ENCODE measurements at regions not wholly inside any gene's neighbourhood (a gene's known extent, or its start where the extent isn't known, plus 50 kb on each side); places are given as distances from the start of the nearest gene placed in this dataset.

DNA sequence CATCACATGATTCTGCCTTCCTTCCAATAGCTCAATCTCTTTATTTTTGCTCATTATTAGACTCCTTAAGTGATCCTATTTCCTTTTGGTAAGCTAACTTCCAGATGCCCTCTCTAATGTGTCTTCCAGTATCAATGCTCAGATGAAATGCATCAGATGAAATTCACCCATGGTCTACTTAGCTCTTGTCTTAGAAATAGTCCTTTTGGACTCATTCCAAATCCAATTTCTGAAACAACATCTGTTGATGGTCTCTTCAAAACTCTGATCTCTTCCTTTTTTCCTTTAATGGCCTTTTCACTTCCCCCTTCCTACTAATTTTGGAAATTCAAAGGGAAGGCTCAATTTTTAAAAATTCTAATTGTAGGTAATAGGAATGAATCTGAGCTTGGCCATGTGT, 81.1 kb upstream of the GREM2 start:
- intact Hi-C loops (cut with micrococcal nuclease), result loop anchor here in 1 of 2 donors (2.0 to 5.0 kb wide), 2 partner anchors 84 to 666 kb away; no protein-coding TSS in a partner anchor
- H3K4me1 Mint-ChIP-seq, result peaks cover 0 to 5% (median under 1%) of the 10 kb centered on the region in 7 donors
- Histone ChIP-seq H3K36me3 (ENCODE audit: control insufficient read depth in 2 of 3, insufficient read depth in 3 of 3, low read length in 3 of 3) (no peaks in the 10 kb centered on the region), H3K4me3 (ENCODE audit: low read length) (no peak overlapping the region), H3K4me1 (ENCODE audit: control insufficient read depth in 2 of 2, insufficient read depth in 2 of 2, low read length in 2 of 2) (no peaks in the 10 kb centered on the region), H3K27ac (ENCODE audit: low read depth, low read length) (no peak overlapping the region), H3K27me3 (ENCODE audit: control insufficient read depth in 2 of 2, insufficient read depth in 2 of 2, low read length in 2 of 2) (no peaks in the 10 kb centered on the region), H3K9me3 (ENCODE audit: control insufficient read depth in 2 of 3, low read length in 3 of 3) (no peaks in the 10 kb centered on the region)
- no peaks in the 10 kb centered on the region for H3K36me3 Mint-ChIP-seq
- H3K9me3 Mint-ChIP-seq, result peaks cover 0 to 1% (median 0%) of the 10 kb centered on the region in 11 donors
- no peak overlapping the region for H3K27ac Mint-ChIP-seq
- POLR2A ChIA-PET, result no interaction called here
- no peak overlapping the region for H3K4me3 Mint-ChIP-seq
- DNase-seq, result no peak
- H3K27me3 Mint-ChIP-seq, result peaks cover 0 to 4% (median 4%) of the 10 kb centered on the region in 5 donors
- ATAC-seq, result no peak
- CTCF ChIA-PET, result no interaction called here

DNA sequence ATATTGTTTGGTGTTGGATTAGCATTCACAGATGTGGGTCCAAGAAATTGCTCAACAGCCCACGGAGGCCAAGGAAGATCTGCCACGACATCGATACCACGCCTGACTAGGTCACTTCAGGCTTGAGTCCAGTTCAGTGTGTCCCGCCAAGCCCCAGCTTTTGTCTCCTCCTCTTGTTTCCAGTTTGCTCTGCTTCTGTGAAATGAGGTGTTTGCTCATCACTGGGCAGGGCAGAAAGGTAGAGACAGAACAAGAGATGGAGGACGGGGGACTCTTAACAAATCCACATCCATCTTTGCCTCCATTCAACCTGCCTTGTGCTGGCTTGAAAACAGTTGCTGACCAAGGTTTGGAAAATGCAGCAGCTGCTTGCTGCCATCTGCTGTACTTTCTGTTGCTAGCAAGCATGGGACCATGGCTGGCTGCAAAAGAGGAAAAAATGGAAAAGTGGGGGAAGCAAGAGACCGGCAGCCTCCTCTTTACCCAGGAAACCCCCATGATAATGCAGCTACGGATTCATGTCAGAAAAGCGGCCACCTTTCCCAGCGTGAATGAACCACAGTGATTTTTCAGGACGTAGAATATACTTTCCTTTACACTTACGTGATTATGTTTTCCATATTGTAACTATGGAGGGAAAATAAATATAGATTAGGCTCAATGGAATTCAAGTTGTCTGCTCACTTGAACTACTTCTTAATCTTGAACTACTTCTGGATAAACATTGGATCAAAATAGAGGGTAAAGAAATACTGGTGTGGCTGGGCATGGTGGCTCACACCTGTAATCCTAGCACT, 80.2 kb upstream of the GREM2 start:
- peaks cover 4 to 13% (median 9%) of the 10 kb centered on the region in 7 donors for H3K4me1 Mint-ChIP-seq
- H3K27ac ChIP-seq (ENCODE audit: low read depth, low read length), result no peak overlapping the region
- H3K27me3 Mint-ChIP-seq, result peaks cover 0 to 4% (median 4%) of the 10 kb centered on the region in 5 donors
- no peaks in the 10 kb centered on the region for H3K27me3 ChIP-seq (ENCODE audit: control insufficient read depth in 2 of 2, insufficient read depth in 2 of 2, low read length in 2 of 2)
- DNase-seq (no peak), ATAC-seq (peak; percentile 40)
- POLR2A ChIA-PET, result interaction anchor here (0.5 kb wide), 1 partner anchor 227 kb away, joined by 4 read pairs; no protein-coding TSS in a partner anchor
- H3K9me3 Mint-ChIP-seq, result peaks cover 0 to 1% (median 0%) of the 10 kb centered on the region in 11 donors
- H3K9me3 ChIP-seq (ENCODE audit: control insufficient read depth in 2 of 3, low read length in 3 of 3), result no peaks in the 10 kb centered on the region
- no peak overlapping the region for H3K27ac Mint-ChIP-seq
- CTCF ChIA-PET, result interaction anchor here (0.9 kb wide), 1 partner anchor 237 kb away, joined by 7 read pairs; no protein-coding TSS in a partner anchor
- no peaks in the 10 kb centered on the region for H3K4me1 ChIP-seq (ENCODE audit: control insufficient read depth in 2 of 2, insufficient read depth in 2 of 2, low read length in 2 of 2)
- no peak overlapping the region for H3K4me3 Mint-ChIP-seq
- intact Hi-C loops (cut with micrococcal nuclease), result loop anchor here (1.0 to 5.0 kb wide), 3 partner anchors 83 to 665 kb away; no protein-coding TSS in a partner anchor
- no peak overlapping the region for H3K4me3 ChIP-seq (ENCODE audit: low read length)
- no peaks in the 10 kb centered on the region for H3K36me3 ChIP-seq (ENCODE audit: control insufficient read depth in 2 of 3, insufficient read depth in 3 of 3, low read length in 3 of 3)
- H3K36me3 Mint-ChIP-seq, result no peaks in the 10 kb centered on the region

DNA sequence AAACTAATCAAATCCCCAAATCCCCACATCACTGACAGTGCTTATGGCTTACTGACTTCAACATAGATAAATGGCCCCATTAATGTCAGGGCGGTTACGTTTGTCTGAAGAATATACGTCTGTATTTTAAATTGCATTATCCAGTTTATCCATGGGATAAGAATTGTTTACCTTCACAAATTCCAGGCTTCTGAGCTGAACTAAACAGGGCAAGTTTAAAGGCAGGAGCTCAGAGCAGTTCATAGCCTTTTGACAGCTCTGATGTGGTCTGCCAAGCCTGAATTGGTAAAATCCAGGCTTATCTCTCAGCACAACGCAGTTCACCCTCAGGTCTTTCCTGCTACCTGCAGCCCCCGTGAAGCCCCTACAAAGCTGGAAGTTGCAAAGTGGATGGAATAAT, 79.5 kb upstream of the GREM2 start:
- no peaks in the 10 kb centered on the region for H3K27me3 ChIP-seq (ENCODE audit: control insufficient read depth in 2 of 2, insufficient read depth in 2 of 2, low read length in 2 of 2)
- H3K4me3 ChIP-seq (ENCODE audit: low read length), result no peak overlapping the region
- no peak overlapping the region for H3K27ac ChIP-seq (ENCODE audit: low read depth, low read length)
- DNase-seq (no peak), ATAC-seq (no peak)
- H3K9me3 Mint-ChIP-seq, result peaks cover 0 to 1% (median 0%) of the 10 kb centered on the region in 11 donors
- H3K9me3 ChIP-seq (ENCODE audit: control insufficient read depth in 2 of 3, low read length in 3 of 3), result no peaks in the 10 kb centered on the region
- intact Hi-C loops (cut with micrococcal nuclease), result loop anchor here in 1 of 2 donors (5.0 kb wide), 1 partner anchor 664 kb away; no protein-coding TSS in a partner anchor
- ChIA-PET CTCF (interaction anchor here (0.9 kb wide), 2 partner anchors 234 to 236 kb away, joined by 4 to 7 read pairs; no protein-coding TSS in a partner anchor), POLR2A (interaction anchor here (0.5 kb wide), 1 partner anchor 226 kb away, joined by 4 read pairs; no protein-coding TSS in a partner anchor)
- no peaks in the 10 kb centered on the region for H3K36me3 ChIP-seq (ENCODE audit: control insufficient read depth in 2 of 3, insufficient read depth in 3 of 3, low read length in 3 of 3)
- H3K4me3 Mint-ChIP-seq, result no peak overlapping the region
- peaks cover 0 to 4% (median 4%) of the 10 kb centered on the region in 5 donors for H3K27me3 Mint-ChIP-seq
- no peak overlapping the region for H3K27ac Mint-ChIP-seq
- H3K4me1 Mint-ChIP-seq, result peaks cover 4 to 13% (median 9%) of the 10 kb centered on the region in 7 donors
- H3K36me3 Mint-ChIP-seq, result no peaks in the 10 kb centered on the region
- no peaks in the 10 kb centered on the region for H3K4me1 ChIP-seq (ENCODE audit: control insufficient read depth in 2 of 2, insufficient read depth in 2 of 2, low read length in 2 of 2)

DNA sequence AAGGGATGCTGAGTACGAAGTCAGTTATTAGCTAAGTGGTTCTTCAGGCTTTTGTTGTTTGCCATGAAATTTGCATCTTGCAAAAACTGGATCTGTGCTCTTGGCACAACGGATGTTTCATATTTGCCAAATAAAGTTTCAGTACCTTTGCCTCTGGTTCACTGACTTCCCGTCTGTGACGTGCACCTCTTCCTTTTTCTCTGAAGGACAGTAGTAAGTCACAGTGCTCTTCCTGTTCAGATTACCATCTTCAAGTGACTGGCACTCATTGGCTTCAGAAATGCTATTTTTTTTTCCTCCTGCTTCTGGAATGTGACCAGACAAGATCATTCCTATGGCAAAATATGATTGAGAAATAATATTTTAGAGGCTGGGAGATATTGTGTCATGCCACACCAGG, 75.9 kb upstream of the GREM2 start:
- H3K9me3 ChIP-seq (ENCODE audit: control insufficient read depth in 2 of 3, low read length in 3 of 3), result no peaks in the 10 kb centered on the region
- H3K4me3 Mint-ChIP-seq, result peak overlapping the region in 5 of 10 donors; percentile 12 to 50 (median 23)
- no peaks in the 10 kb centered on the region for H3K36me3 ChIP-seq (ENCODE audit: control insufficient read depth in 2 of 3, insufficient read depth in 3 of 3, low read length in 3 of 3)
- peaks cover 0 to 2% (median 0%) of the 10 kb centered on the region in 11 donors for H3K9me3 Mint-ChIP-seq
- DNase-seq, result peak in 5 of 9 donors; percentile 3 to 20 (median 10)
- peaks cover 2 to 13% (median 9%) of the 10 kb centered on the region in 7 donors for H3K4me1 Mint-ChIP-seq
- no peaks in the 10 kb centered on the region for H3K36me3 Mint-ChIP-seq
- ChIA-PET CTCF (no interaction called here), POLR2A (interaction anchor here (0.6 kb wide), 1 partner anchor 215 kb away, joined by 3 read pairs; no protein-coding TSS in a partner anchor)
- no peak overlapping the region for H3K4me3 ChIP-seq (ENCODE audit: low read length)
- H3K27me3 Mint-ChIP-seq, result peaks cover 0 to 4% (median 0%) of the 10 kb centered on the region in 5 donors
- H3K27ac Mint-ChIP-seq, result peak overlapping the region in 8 of 9 donors; percentile 42 to 89 (median 71)
- no peaks in the 10 kb centered on the region for H3K27me3 ChIP-seq (ENCODE audit: control insufficient read depth in 2 of 2, insufficient read depth in 2 of 2, low read length in 2 of 2)
- intact Hi-C loops (cut with micrococcal nuclease), result loop anchor here in 1 of 2 donors (10.0 kb wide), 1 partner anchor 73 kb away; the partner anchor contains the start of gene GREM2
- ATAC-seq, result peak; percentile 63
- no peak overlapping the region for H3K27ac ChIP-seq (ENCODE audit: low read depth, low read length)
- H3K4me1 ChIP-seq (ENCODE audit: control insufficient read depth in 2 of 2, insufficient read depth in 2 of 2, low read length in 2 of 2), result no peaks in the 10 kb centered on the region

DNA sequence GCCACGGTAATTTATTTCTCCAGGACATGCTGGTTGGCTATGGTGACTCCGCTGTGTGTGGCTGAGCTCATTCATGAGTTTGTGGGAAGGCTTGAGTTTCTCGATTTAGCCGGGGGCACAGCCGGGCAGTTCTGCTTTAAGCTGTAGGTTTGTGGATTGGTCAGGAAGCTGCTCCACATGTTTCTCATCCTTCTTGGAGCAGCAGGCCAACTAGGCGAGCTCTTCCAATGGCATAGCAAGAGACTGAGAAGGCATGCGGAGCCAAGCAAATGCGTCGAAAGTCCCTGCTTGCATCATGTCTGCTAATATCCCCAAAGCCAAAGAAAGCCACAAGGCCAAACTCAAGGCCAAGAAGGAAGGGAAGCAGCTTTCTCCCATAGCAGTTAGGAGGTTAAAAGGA, 71.6 kb upstream of the GREM2 start:
- H3K9me3 Mint-ChIP-seq, result peaks cover 0 to 12% (median 4%) of the 10 kb centered on the region in 11 donors
- no peaks in the 10 kb centered on the region for H3K36me3 ChIP-seq (ENCODE audit: control insufficient read depth in 2 of 3, insufficient read depth in 3 of 3, low read length in 3 of 3)
- H3K4me1 Mint-ChIP-seq, result peaks cover 2 to 11% (median 9%) of the 10 kb centered on the region in 7 donors
- H3K4me3 ChIP-seq (ENCODE audit: low read length), result no peak overlapping the region
- H3K27ac ChIP-seq (ENCODE audit: low read depth, low read length), result no peak overlapping the region
- ATAC-seq, result no peak
- H3K4me1 ChIP-seq (ENCODE audit: control insufficient read depth in 2 of 2, insufficient read depth in 2 of 2, low read length in 2 of 2), result no peaks in the 10 kb centered on the region
- no peaks in the 10 kb centered on the region for H3K36me3 Mint-ChIP-seq
- H3K9me3 ChIP-seq (ENCODE audit: control insufficient read depth in 2 of 3, low read length in 3 of 3), result no peaks in the 10 kb centered on the region
- H3K27me3 Mint-ChIP-seq, result no peaks in the 10 kb centered on the region
- intact Hi-C loops (cut with micrococcal nuclease), result loop anchor here in 1 of 2 donors (10.0 kb wide), 1 partner anchor 69 kb away; the partner anchor contains the start of gene GREM2
- no peak overlapping the region for H3K4me3 Mint-ChIP-seq
- no peak overlapping the region for H3K27ac Mint-ChIP-seq
- POLR2A ChIA-PET, result interaction anchor here (0.6 kb wide), 1 partner anchor 70 kb away, joined by 4 read pairs; no protein-coding TSS in a partner anchor
- no peak for DNase-seq
- CTCF ChIA-PET, result interaction anchor here (0.9 kb wide), 1 partner anchor 47 kb away, joined by 3 read pairs; no protein-coding TSS in a partner anchor
- H3K27me3 ChIP-seq (ENCODE audit: control insufficient read depth in 2 of 2, insufficient read depth in 2 of 2, low read length in 2 of 2), result no peaks in the 10 kb centered on the region

DNA sequence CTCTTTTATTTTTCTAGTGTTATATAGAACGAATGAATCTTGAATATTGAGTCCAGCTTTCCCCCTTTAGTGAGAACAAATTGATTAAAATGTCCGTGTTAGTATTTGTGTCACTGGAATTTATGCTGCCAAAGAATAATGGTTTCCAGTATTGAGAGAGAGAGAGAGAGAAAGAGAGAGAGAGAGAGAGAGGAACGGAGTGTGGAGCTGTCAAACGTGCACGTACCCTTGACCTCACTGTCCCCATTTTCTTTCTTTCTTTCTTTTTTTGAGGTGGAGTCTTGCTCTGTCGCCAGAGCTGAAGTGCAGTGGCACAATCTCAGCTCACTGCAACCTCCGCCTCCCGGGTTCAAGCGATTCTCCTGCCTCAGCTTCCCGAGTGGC, 70.9 kb upstream of the GREM2 start:
- intact Hi-C loops (cut with micrococcal nuclease), result loop anchor here in 1 of 2 donors (10.0 kb wide), 1 partner anchor 68 kb away; the partner anchor contains the start of gene GREM2
- ATAC-seq, result no peak
- no peak for DNase-seq
- H3K36me3 Mint-ChIP-seq, result no peaks in the 10 kb centered on the region
- Histone ChIP-seq H3K27me3 (ENCODE audit: control insufficient read depth in 2 of 2, insufficient read depth in 2 of 2, low read length in 2 of 2) (no peaks in the 10 kb centered on the region), H3K9me3 (ENCODE audit: control insufficient read depth in 2 of 3, low read length in 3 of 3) (no peaks in the 10 kb centered on the region), H3K36me3 (ENCODE audit: control insufficient read depth in 2 of 3, insufficient read depth in 3 of 3, low read length in 3 of 3) (no peaks in the 10 kb centered on the region), H3K4me3 (ENCODE audit: low read length) (no peak overlapping the region), H3K4me1 (ENCODE audit: control insufficient read depth in 2 of 2, insufficient read depth in 2 of 2, low read length in 2 of 2) (no peaks in the 10 kb centered on the region), H3K27ac (ENCODE audit: low read depth, low read length) (no peak overlapping the region)
- H3K4me1 Mint-ChIP-seq, result peaks cover under 1 to 9% (median 7%) of the 10 kb centered on the region in 7 donors
- CTCF ChIA-PET, result interaction anchor here (0.9 kb wide), 1 partner anchor 48 kb away, joined by 3 read pairs; no protein-coding TSS in a partner anchor
- H3K4me3 Mint-ChIP-seq, result no peak overlapping the region
- peaks cover 0 to 12% (median 4%) of the 10 kb centered on the region in 11 donors for H3K9me3 Mint-ChIP-seq
- H3K27ac Mint-ChIP-seq, result no peak overlapping the region
- POLR2A ChIA-PET, result interaction anchor here (0.6 kb wide), 1 partner anchor 69 kb away, joined by 4 read pairs; no protein-coding TSS in a partner anchor
- no peaks in the 10 kb centered on the region for H3K27me3 Mint-ChIP-seq
